Liver (tissue), 8 donors: ENCODE measurements at regions not wholly inside any gene's neighbourhood (a gene's known extent, or its start where the extent isn't known, plus 50 kb on each side); places are given as distances from the start of the nearest gene placed in this dataset.

Source experiments
- DNase-seq: peaks from one replicate; pipeline ENCODE4 v3.0.0-alpha.2; 2017; ENCODE audit warnings: low spot score
- H3K27ac ChIP-seq, 2 donors: one replicate each; pipeline ENCODE4 v1.7.0; 2013; ENCODE audit warnings: inconsistent platforms in 2 of 2, low read length in 2 of 2, control low read depth in 1 of 2, low read depth in 1 of 2, mild to moderate bottlenecking in 1 of 2
- H3K27me3 ChIP-seq, 4 donors: one replicate each; pipeline versions ENCODE4 v1.6.1 to v1.7.0; 2013; ENCODE audit warnings: low read length in 3 of 4, inconsistent platforms in 1 of 4, mild to moderate bottlenecking in 1 of 4, moderate library complexity in 1 of 4; ENCODE audit not compliant: control insufficient read depth in 4 of 4, insufficient read depth in 4 of 4
- H3K36me3 ChIP-seq, 4 donors: one replicate each; pipeline versions ENCODE4 v1.6.1 to v1.7.0; 2013; ENCODE audit warnings: low read length in 3 of 4, mild to moderate bottlenecking in 3 of 4, low read depth in 1 of 4, moderate library complexity in 1 of 4; ENCODE audit not compliant: control insufficient read depth in 4 of 4, insufficient read depth in 3 of 4
- H3K4me1 ChIP-seq, 4 donors: one replicate each; pipeline versions ENCODE4 v1.6.1 to v1.7.0; 2013; ENCODE audit warnings: low read length in 3 of 4, mild to moderate bottlenecking in 3 of 4, moderate library complexity in 1 of 4; ENCODE audit not compliant: control insufficient read depth in 4 of 4, insufficient read depth in 4 of 4
- H3K4me3 ChIP-seq, 3 donors: one replicate each; pipeline versions ENCODE4 v1.6.1 to v1.7.0; 2013; ENCODE audit warnings: low read length in 3 of 3, control low read depth in 1 of 3, low read depth in 1 of 3, mild to moderate bottlenecking in 1 of 3
- H3K9ac ChIP-seq, 2 donors: one replicate each; pipeline ENCODE4 v1.7.0; 2013; ENCODE audit warnings: low read length in 2 of 2, mild to moderate bottlenecking in 2 of 2, moderate library complexity in 2 of 2, control low read depth in 1 of 2, low read depth in 1 of 2
- H3K9me3 ChIP-seq, 4 donors: one replicate each; pipeline versions ENCODE4 v1.6.1 to v1.7.0; 2013; ENCODE audit warnings: low read length in 3 of 4; ENCODE audit not compliant: control insufficient read depth in 4 of 4
- EGR1 ChIP-seq, 2 donors: IDR thresholded peaks; 2 replicates each; pipeline ENCODE4 v1.6.1; 2016 to 2018; ENCODE audit warnings: antibody characterized with exemption in 2 of 2, low read depth in 2 of 2
- FOXA1 ChIP-seq: IDR thresholded peaks from 2 replicates; pipeline ENCODE4 v1.6.1; 2016; ENCODE audit warnings: antibody characterized with exemption
- FOXA2 ChIP-seq: IDR thresholded peaks from 2 replicates; pipeline ENCODE4 v1.6.1; 2016; ENCODE audit warnings: antibody characterized with exemption
- GABPA ChIP-seq, 2 donors: IDR thresholded peaks in 1 of 2; conservative IDR thresholded peaks in 1 of 2; 2 replicates each; pipeline ENCODE4 v1.6.1; 2016; ENCODE audit warnings: antibody characterized with exemption in 2 of 2, mild to moderate bottlenecking in 1 of 2, moderate library complexity in 1 of 2
- HNF4A ChIP-seq, 2 donors: conservative IDR thresholded peaks; 2 replicates each; pipeline ENCODE4 v1.6.1; 2016; ENCODE audit warnings: antibody characterized with exemption in 2 of 2, mild to moderate bottlenecking in 2 of 2
- HNF4G ChIP-seq: IDR thresholded peaks from 2 replicates; pipeline ENCODE4 v1.6.1; 2016; ENCODE audit warnings: antibody characterized with exemption
- JUND ChIP-seq, 2 donors: IDR thresholded peaks; 2 replicates each; pipeline ENCODE4 v1.6.1; 2016; ENCODE audit warnings: antibody characterized with exemption in 2 of 2
- NR2F2 ChIP-seq: IDR thresholded peaks from 2 replicates; pipeline ENCODE4 v1.6.1; 2016; ENCODE audit warnings: antibody characterized with exemption
- RAD21 ChIP-seq, 2 donors: IDR thresholded peaks; 2 replicates each; pipeline ENCODE4 v1.6.1; 2016; ENCODE audit warnings: antibody characterized with exemption in 2 of 2, mild to moderate bottlenecking in 2 of 2
- RXRA ChIP-seq, 2 donors: IDR thresholded peaks; 2 replicates each; pipeline ENCODE4 v1.6.1; 2017 to 2018; ENCODE audit warnings: antibody characterized with exemption in 2 of 2, mild to moderate bottlenecking in 1 of 2
- SP1 ChIP-seq: IDR thresholded peaks from 2 replicates; pipeline ENCODE4 v1.6.1; 2018; ENCODE audit warnings: antibody characterized with exemption, mild to moderate bottlenecking
- TAF1 ChIP-seq: conservative IDR thresholded peaks from 2 replicates; pipeline ENCODE4 v1.6.1; 2016; ENCODE audit warnings: antibody characterized with exemption, mild to moderate bottlenecking
- YY1 ChIP-seq: IDR thresholded peaks from 2 replicates; pipeline ENCODE4 v1.6.1; 2016; ENCODE audit warnings: antibody characterized with exemption, mild to moderate bottlenecking
- WGBS: extraction: QIAGEN DNeasy Blood & Tissue Kit; methylation state at CpG from one replicate; pipeline ENCODE4 v1.1.7; 2013; 5-methylcytosine and 5-hydroxymethylcytosine counted together
- TF ChIP-seq, protein P1 (sequence below): IDR thresholded peaks from 2 replicates; pipeline ENCODE4 v1.6.1; 2016; ENCODE audit warnings: antibody characterized with exemption
- TF ChIP-seq, protein P2 (sequence below): fragments of 150-350 bp; IDR thresholded peaks from 2 replicates; pipeline ENCODE4 v1.5.1; 2017; ENCODE audit warnings: improper control_type of control experiment, low read depth, low read length; ENCODE audit not compliant: missing input control
- TF ChIP-seq, protein P3 (sequence below): IDR thresholded peaks from 2 replicates; pipeline ENCODE4 v1.6.1; 2016; ENCODE audit warnings: antibody characterized with exemption
- TF ChIP-seq, protein P4 (sequence below): IDR thresholded peaks from 2 replicates; pipeline ENCODE4 v1.6.1; 2016; ENCODE audit warnings: antibody characterized with exemption, mild to moderate bottlenecking
- TF ChIP-seq, protein P5 (sequence below): IDR thresholded peaks from 2 replicates; pipeline ENCODE4 v1.6.1; 2016; ENCODE audit warnings: antibody characterized with exemption
- donor health status: healthy.
- donor health status: healthy.
- donor health status: healthy.
- donor health status: healthy.
- donor health status: healthy.

DNA sequence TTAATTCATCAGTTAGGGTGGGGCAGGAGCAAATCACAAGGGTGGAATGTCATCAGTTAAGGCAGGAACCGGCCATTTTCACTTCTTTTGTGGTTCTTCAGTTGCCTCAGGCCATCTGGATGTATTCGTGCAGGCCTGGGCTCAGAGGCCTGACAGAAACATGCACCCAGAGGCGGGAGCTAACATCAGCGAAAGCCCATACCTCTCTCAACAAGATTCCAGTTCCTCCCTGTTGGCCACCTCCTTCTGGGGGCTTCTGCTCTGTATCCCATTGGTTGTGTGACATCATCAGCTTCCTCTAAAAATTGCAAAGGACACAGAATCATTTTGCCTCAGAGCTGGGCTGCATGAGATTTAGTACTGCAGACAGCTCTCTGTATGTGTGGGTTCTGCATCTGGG, 134.3 kb downstream of the ZNF664 start (continued):
- TF ChIP-seq, protein P1, sequence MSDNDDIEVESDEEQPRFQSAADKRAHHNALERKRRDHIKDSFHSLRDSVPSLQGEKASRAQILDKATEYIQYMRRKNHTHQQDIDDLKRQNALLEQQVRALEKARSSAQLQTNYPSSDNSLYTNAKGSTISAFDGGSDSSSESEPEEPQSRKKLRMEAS = no peak
- no peak for TF ChIP-seq RAD21 (IDR thresholded peaks at IDR 0.05)
- TF ChIP-seq JUND (IDR thresholded peaks at IDR 0.05) = no peak
- TF ChIP-seq TAF1 = no peak

DNA sequence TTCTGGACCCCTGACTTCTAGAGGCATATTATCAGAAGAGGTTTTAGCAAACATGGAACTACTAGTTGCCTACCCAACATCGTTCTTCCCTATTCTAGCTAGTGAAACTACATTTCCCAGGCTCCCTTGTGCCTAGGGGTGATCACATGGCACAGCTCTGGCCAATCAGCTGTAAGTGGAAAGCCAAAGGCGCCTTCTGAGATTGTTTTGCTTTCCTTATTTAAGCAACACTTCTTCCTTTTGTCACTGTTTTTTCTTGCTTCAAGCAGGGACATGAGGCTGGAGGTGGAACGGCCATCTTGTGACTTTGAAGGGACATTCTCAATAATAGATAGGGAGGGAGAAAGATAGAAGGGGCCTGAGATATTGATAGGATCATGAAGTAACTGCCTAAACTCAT, 136.7 kb downstream of the ZNF664 start:
- DNase-seq = no peak
- 81% methylated on average over 3 of the region's 3 CpGs for WGBS
- TF ChIP-seq SP1 (no peak), FOXA1 (no peak), JUND (IDR thresholded peaks at IDR 0.05) (no peak), HNF4G (no peak), RAD21 (IDR thresholded peaks at IDR 0.05) (no peak), RXRA (IDR thresholded peaks at IDR 0.05) (no peak), YY1 (no peak), NR2F2 (no peak), HNF4A (conservative IDR thresholded peaks at IDR 0.05) (no peak), TAF1 (no peak), FOXA2 (no peak), GABPA (IDR thresholded peaks at IDR 0.05 in 1 of 2, conservative IDR thresholded peaks at IDR 0.05 in 1 of 2) (no peak), EGR1 (IDR thresholded peaks at IDR 0.05; ENCODE audit: low read depth in 2 of 2) (no peak)
- TF ChIP-seq, protein P2, sequence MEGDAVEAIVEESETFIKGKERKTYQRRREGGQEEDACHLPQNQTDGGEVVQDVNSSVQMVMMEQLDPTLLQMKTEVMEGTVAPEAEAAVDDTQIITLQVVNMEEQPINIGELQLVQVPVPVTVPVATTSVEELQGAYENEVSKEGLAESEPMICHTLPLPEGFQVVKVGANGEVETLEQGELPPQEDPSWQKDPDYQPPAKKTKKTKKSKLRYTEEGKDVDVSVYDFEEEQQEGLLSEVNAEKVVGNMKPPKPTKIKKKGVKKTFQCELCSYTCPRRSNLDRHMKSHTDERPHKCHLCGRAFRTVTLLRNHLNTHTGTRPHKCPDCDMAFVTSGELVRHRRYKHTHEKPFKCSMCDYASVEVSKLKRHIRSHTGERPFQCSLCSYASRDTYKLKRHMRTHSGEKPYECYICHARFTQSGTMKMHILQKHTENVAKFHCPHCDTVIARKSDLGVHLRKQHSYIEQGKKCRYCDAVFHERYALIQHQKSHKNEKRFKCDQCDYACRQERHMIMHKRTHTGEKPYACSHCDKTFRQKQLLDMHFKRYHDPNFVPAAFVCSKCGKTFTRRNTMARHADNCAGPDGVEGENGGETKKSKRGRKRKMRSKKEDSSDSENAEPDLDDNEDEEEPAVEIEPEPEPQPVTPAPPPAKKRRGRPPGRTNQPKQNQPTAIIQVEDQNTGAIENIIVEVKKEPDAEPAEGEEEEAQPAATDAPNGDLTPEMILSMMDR = no peak
- TF ChIP-seq, protein P1 = no peak
- TF ChIP-seq, protein P3, sequence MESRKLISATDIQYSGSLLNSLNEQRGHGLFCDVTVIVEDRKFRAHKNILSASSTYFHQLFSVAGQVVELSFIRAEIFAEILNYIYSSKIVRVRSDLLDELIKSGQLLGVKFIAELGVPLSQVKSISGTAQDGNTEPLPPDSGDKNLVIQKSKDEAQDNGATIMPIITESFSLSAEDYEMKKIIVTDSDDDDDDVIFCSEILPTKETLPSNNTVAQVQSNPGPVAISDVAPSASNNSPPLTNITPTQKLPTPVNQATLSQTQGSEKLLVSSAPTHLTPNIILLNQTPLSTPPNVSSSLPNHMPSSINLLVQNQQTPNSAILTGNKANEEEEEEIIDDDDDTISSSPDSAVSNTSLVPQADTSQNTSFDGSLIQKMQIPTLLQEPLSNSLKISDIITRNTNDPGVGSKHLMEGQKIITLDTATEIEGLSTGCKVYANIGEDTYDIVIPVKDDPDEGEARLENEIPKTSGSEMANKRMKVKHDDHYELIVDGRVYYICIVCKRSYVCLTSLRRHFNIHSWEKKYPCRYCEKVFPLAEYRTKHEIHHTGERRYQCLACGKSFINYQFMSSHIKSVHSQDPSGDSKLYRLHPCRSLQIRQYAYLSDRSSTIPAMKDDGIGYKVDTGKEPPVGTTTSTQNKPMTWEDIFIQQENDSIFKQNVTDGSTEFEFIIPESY = no peak
- TF ChIP-seq, protein P4, sequence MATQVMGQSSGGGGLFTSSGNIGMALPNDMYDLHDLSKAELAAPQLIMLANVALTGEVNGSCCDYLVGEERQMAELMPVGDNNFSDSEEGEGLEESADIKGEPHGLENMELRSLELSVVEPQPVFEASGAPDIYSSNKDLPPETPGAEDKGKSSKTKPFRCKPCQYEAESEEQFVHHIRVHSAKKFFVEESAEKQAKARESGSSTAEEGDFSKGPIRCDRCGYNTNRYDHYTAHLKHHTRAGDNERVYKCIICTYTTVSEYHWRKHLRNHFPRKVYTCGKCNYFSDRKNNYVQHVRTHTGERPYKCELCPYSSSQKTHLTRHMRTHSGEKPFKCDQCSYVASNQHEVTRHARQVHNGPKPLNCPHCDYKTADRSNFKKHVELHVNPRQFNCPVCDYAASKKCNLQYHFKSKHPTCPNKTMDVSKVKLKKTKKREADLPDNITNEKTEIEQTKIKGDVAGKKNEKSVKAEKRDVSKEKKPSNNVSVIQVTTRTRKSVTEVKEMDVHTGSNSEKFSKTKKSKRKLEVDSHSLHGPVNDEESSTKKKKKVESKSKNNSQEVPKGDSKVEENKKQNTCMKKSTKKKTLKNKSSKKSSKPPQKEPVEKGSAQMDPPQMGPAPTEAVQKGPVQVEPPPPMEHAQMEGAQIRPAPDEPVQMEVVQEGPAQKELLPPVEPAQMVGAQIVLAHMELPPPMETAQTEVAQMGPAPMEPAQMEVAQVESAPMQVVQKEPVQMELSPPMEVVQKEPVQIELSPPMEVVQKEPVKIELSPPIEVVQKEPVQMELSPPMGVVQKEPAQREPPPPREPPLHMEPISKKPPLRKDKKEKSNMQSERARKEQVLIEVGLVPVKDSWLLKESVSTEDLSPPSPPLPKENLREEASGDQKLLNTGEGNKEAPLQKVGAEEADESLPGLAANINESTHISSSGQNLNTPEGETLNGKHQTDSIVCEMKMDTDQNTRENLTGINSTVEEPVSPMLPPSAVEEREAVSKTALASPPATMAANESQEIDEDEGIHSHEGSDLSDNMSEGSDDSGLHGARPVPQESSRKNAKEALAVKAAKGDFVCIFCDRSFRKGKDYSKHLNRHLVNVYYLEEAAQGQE = no peak
- TF ChIP-seq, protein P5, sequence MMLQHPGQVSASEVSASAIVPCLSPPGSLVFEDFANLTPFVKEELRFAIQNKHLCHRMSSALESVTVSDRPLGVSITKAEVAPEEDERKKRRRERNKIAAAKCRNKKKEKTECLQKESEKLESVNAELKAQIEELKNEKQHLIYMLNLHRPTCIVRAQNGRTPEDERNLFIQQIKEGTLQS = no peak

More for the DNA sequence above, 136.7 kb downstream of the ZNF664 start:
- Histone ChIP-seq H3K27me3 (no peaks in the 10 kb centered on the region), H3K4me3 (no peak overlapping the region), H3K4me1 (peaks cover 0 to 1% (median 0%) of the 10 kb centered on the region in 4 donors), H3K9ac (no peak overlapping the region), H3K9me3 (no peaks in the 10 kb centered on the region), H3K27ac (no peak overlapping the region), H3K36me3 (no peaks in the 10 kb centered on the region)
